Neural progenitor cell (in vitro differentiated cells): ENCODE measurements at regions not wholly inside any gene's neighbourhood (a gene's known extent, or its start where the extent isn't known, plus 50 kb on each side); places are given as distances from the start of the nearest gene placed in this dataset.

Experiments
- DNase-seq: peaks from one replicate; pipeline ENCODE4 v3.0.0-alpha.2; 2016; ENCODE audit warnings: low spot score
- H2AFZ ChIP-seq: fragments of 200-600 bp; sonication (generic); replicated peaks from 2 replicates; pipeline ENCODE4 v1.6.1; 2016; ENCODE audit warnings: antibody characterized with exemption
- H3F3A ChIP-seq: fragments of 200-600 bp; sonication (generic); 2 replicates; pipeline ENCODE4 v1.6.1; 2016; ENCODE audit warnings: antibody characterized with exemption, low read depth
- H3K27ac ChIP-seq: fragments of 200-600 bp; sonication (generic); 2 replicates; pipeline ENCODE4 v1.5.1; 2016; ENCODE audit warnings: mild to moderate bottlenecking
- H3K27me3 ChIP-seq: fragments of 200-600 bp; sonication (generic); 2 replicates; pipeline ENCODE4 v1.6.1; 2016; ENCODE audit warnings: mild to moderate bottlenecking, moderate library complexity
- H3K36me3 ChIP-seq: fragments of 200-600 bp; sonication (generic); 2 replicates; pipeline ENCODE4 v1.5.1; 2016
- H3K4me1 ChIP-seq: fragments of 200-600 bp; sonication (generic); 2 replicates; pipeline ENCODE4 v1.6.1; 2016; ENCODE audit warnings: mixed run types
- H3K4me2 ChIP-seq: fragments of 200-600 bp; sonication (generic); 2 replicates; pipeline ENCODE4 v1.6.1; 2016
- H3K4me3 ChIP-seq: fragments of 200-600 bp; sonication (generic); 2 replicates; pipeline ENCODE4 v1.5.1; 2016
- H3K79me2 ChIP-seq: fragments of 200-600 bp; sonication (generic); 2 replicates; pipeline ENCODE4 v1.6.1; 2016; ENCODE audit warnings: low read depth
- H3K9ac ChIP-seq: fragments of 200-600 bp; sonication (generic); 2 replicates; pipeline ENCODE4 v1.6.1; 2016
- H3K9me3 ChIP-seq: fragments of 200-600 bp; sonication (generic); 2 replicates; pipeline ENCODE4 v1.5.1; 2016; ENCODE audit warnings: low read depth
- H4K20me1 ChIP-seq: fragments of 200-600 bp; sonication (generic); 2 replicates; pipeline ENCODE4 v1.6.1; 2016; ENCODE audit warnings: low read depth
- H3K27ac Mint-ChIP-seq: 3 replicates; pipeline ENCODE4 v1.8.0; 2021; ENCODE audit warnings: mixed read lengths
- H3K27me3 Mint-ChIP-seq: 2 replicates; pipeline ENCODE4 v1.8.0; 2022; ENCODE audit warnings: low read depth, mild to moderate bottlenecking, inconsistent platforms, moderate library complexity, mixed read lengths; ENCODE audit not compliant: insufficient read depth
- H3K36me3 Mint-ChIP-seq: 3 replicates; pipeline ENCODE4 v1.8.0; 2021; ENCODE audit warnings: mixed read lengths
- H3K4me1 Mint-ChIP-seq: 3 replicates; pipeline ENCODE4 v1.8.0; 2021; ENCODE audit warnings: mixed read lengths
- H3K4me3 Mint-ChIP-seq: 3 replicates; pipeline ENCODE4 v1.8.0; 2021; ENCODE audit warnings: mild to moderate bottlenecking, moderate library complexity, mixed read lengths
- H3K9me3 Mint-ChIP-seq: 3 replicates; pipeline ENCODE4 v1.8.0; 2020; ENCODE audit warnings: mixed read lengths
- CTCF ChIP-seq: fragments of 200-600 bp; sonication (generic); IDR thresholded peaks from 2 replicates; pipeline ENCODE4 v1.5.1; 2017; ENCODE audit warnings: antibody characterized with exemption, mild to moderate bottlenecking
- EZH2 ChIP-seq: fragments of 200-600 bp; sonication (generic); IDR thresholded peaks from 2 replicates; pipeline ENCODE4 v1.6.1; 2017; ENCODE audit warnings: antibody characterized with exemption, mild to moderate bottlenecking, moderate library complexity
- EZH2phosphoT487 ChIP-seq: fragments of 200-600 bp; sonication (generic); IDR thresholded peaks from 2 replicates; pipeline ENCODE4 v1.6.1; 2017; ENCODE audit warnings: antibody characterized with exemption

GRCh38 chr9:2479056-2479565 lies 142.5 kb upstream of the VLDLR start:
- TF ChIP-seq EZH2 (no peak), EZH2phosphoT487 (no peak)
- H3K27me3 Mint-ChIP-seq, result peaks cover 2% of the 10 kb centered on the region

GRCh38 chr9:2480255-2480837 lies 141.2 kb upstream of the VLDLR start:
- Histone ChIP-seq H2AFZ (no peak overlapping the region), H3K9me3 (no peaks in the 10 kb centered on the region), H3K79me2 (no peaks in the 10 kb centered on the region), H3K36me3 (no peaks in the 10 kb centered on the region), H3F3A (no peaks in the 10 kb centered on the region), H3K27me3 (no peaks in the 10 kb centered on the region), H3K27ac (no peak overlapping the region), H3K4me1 (no peaks in the 10 kb centered on the region), H3K4me2 (no peak overlapping the region), H3K9ac (no peak overlapping the region), H4K20me1 (no peaks in the 10 kb centered on the region), H3K4me3 (no peak overlapping the region)
- no peak overlapping the region for H3K27ac Mint-ChIP-seq
- peaks cover 2% of the 10 kb centered on the region for H3K27me3 Mint-ChIP-seq
- TF ChIP-seq CTCF, result no peak
- TF ChIP-seq EZH2, result no peak
- TF ChIP-seq EZH2phosphoT487, result no peak
- H3K4me1 Mint-ChIP-seq, result peaks cover 1% of the 10 kb centered on the region
- no peak for DNase-seq
- no peak overlapping the region for H3K4me3 Mint-ChIP-seq
- peaks cover 2% of the 10 kb centered on the region for H3K9me3 Mint-ChIP-seq
- no peaks in the 10 kb centered on the region for H3K36me3 Mint-ChIP-seq

More at GRCh38 chr9:2479056-2479565, 142.5 kb upstream of the VLDLR start:
- H3K4me2 ChIP-seq, result no peak overlapping the region
- H3K36me3 Mint-ChIP-seq, result no peaks in the 10 kb centered on the region
- H3K27ac Mint-ChIP-seq, result no peak overlapping the region
- H3K9me3 ChIP-seq, result no peaks in the 10 kb centered on the region
- H3K79me2 ChIP-seq, result no peaks in the 10 kb centered on the region
- no peak overlapping the region for H3K27ac ChIP-seq
- no peak overlapping the region for H3K9ac ChIP-seq
- H3F3A ChIP-seq, result no peaks in the 10 kb centered on the region
- H3K4me1 ChIP-seq, result peaks cover under 1% of the 10 kb centered on the region
- no peaks in the 10 kb centered on the region for H3K9me3 Mint-ChIP-seq
- H3K4me3 Mint-ChIP-seq, result no peak overlapping the region
- DNase-seq, result no peak
- peaks cover 9% of the 10 kb centered on the region for H3K4me1 Mint-ChIP-seq
- H3K36me3 ChIP-seq, result no peaks in the 10 kb centered on the region
- H3K27me3 ChIP-seq, result no peaks in the 10 kb centered on the region
- no peak overlapping the region for H3K4me3 ChIP-seq
- no peak overlapping the region for H2AFZ ChIP-seq
- no peaks in the 10 kb centered on the region for H4K20me1 ChIP-seq

GRCh38 chr9:2481216-2481615 lies 140.4 kb upstream of the VLDLR start:
- Mint-ChIP-seq H3K4me3 (no peak overlapping the region), H3K4me1 (no peaks in the 10 kb centered on the region), H3K36me3 (no peaks in the 10 kb centered on the region), H3K27me3 (peaks cover 2% of the 10 kb centered on the region), H3K9me3 (peaks cover 2% of the 10 kb centered on the region), H3K27ac (no peak overlapping the region)
- no peak overlapping the region for H2AFZ ChIP-seq
- H3K27ac ChIP-seq, result no peak overlapping the region
- H4K20me1 ChIP-seq, result no peaks in the 10 kb centered on the region
- H3K4me2 ChIP-seq, result no peak overlapping the region
- no peak overlapping the region for H3K9ac ChIP-seq
- H3K36me3 ChIP-seq, result no peaks in the 10 kb centered on the region
- H3F3A ChIP-seq, result no peaks in the 10 kb centered on the region
- no peak for TF ChIP-seq EZH2
- no peak for TF ChIP-seq CTCF
- no peak for TF ChIP-seq EZH2phosphoT487
- H3K4me3 ChIP-seq, result no peak overlapping the region
- no peak for DNase-seq
- H3K27me3 ChIP-seq, result no peaks in the 10 kb centered on the region
- no peaks in the 10 kb centered on the region for H3K4me1 ChIP-seq
- no peaks in the 10 kb centered on the region for H3K9me3 ChIP-seq
- no peaks in the 10 kb centered on the region for H3K79me2 ChIP-seq

GRCh38 chr9:2486988-2487387 lies 134.6 kb upstream of the VLDLR start:
- no peak for DNase-seq
- H4K20me1 ChIP-seq, result no peaks in the 10 kb centered on the region
- Mint-ChIP-seq H3K27me3 (peaks cover 4% of the 10 kb centered on the region), H3K36me3 (no peaks in the 10 kb centered on the region), H3K4me3 (no peak overlapping the region), H3K4me1 (peaks cover 9% of the 10 kb centered on the region), H3K9me3 (peaks cover 2% of the 10 kb centered on the region), H3K27ac (no peak overlapping the region)
- H2AFZ ChIP-seq, result no peak overlapping the region
- TF ChIP-seq EZH2phosphoT487 (no peak), EZH2 (no peak), CTCF (no peak)
- no peaks in the 10 kb centered on the region for H3K79me2 ChIP-seq
- no peaks in the 10 kb centered on the region for H3F3A ChIP-seq
- H3K4me3 ChIP-seq, result no peak overlapping the region
- no peaks in the 10 kb centered on the region for H3K4me1 ChIP-seq
- H3K27ac ChIP-seq, result no peak overlapping the region
- no peak overlapping the region for H3K4me2 ChIP-seq
- no peaks in the 10 kb centered on the region for H3K27me3 ChIP-seq
- H3K9me3 ChIP-seq, result no peaks in the 10 kb centered on the region
- no peak overlapping the region for H3K9ac ChIP-seq
- no peaks in the 10 kb centered on the region for H3K36me3 ChIP-seq
